Neural cell (in vitro differentiated cells): ENCODE measurements at regions not wholly inside any gene's neighbourhood (a gene's known extent, or its start where the extent isn't known, plus 50 kb on each side); places are given as distances from the start of the nearest gene placed in this dataset.

Source experiments
- CTCF ChIP-seq: fragments of 450-650 bp; IDR thresholded peaks from 2 replicates; pipeline ENCODE4 v1.5.1; 2014; ENCODE audit warnings: antibody characterized with exemption, mild to moderate bottlenecking, moderate library complexity; ENCODE audit not compliant: poor library complexity, severe bottlenecking
- EP300 ChIP-seq: fragments of 450-650 bp; conservative IDR thresholded peaks from 2 replicates; pipeline ENCODE4 v1.6.1; 2014; ENCODE audit warnings: antibody characterized with exemption, mild to moderate bottlenecking, moderate library complexity; ENCODE audit not compliant: poor library complexity, severe bottlenecking
- POLR2AphosphoS5 ChIP-seq: IDR thresholded peaks from 2 replicates; pipeline ENCODE4 v1.6.1; 2012

GRCh38 chr13:60647547-60647946, 250.5 kb downstream of the TDRD3 start:
- TF ChIP-seq CTCF, result no peak
- no peak for TF ChIP-seq POLR2AphosphoS5
- TF ChIP-seq EP300, result no peak
